RPMI8226 (cell line): ENCODE measurements at regions not wholly inside any gene's neighbourhood (a gene's known extent, or its start where the extent isn't known, plus 50 kb on each side); places are given as distances from the start of the nearest gene placed in this dataset.

Experiments
- DNase-seq: peaks from one replicate; pipeline ENCODE4 v3.0.0-alpha.2; 2015

DNA sequence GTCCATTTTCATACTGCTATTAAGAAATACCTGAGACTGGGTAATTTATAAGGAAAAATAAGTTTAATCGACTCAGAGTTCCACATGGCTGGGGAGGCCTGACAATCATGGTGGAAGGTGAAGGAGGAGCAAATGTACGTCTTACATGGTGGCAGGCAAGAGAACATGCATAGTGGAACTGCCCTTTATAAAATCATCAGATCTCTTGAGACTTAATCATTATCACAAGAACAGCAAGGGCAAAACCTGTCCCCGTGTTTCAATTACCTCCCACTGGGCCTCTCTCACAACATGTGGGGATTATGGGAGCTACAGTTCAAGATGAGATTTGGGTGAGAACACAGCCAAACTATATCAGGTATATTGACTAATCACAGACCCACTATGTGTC is 370.2 kb upstream of the USP24 start:
- DNase-seq, result no peak

- DNase-seq, result no peak
These were observed 369.6 kb upstream of the USP24 start for GRCh38 chr1:55584526-55585401.

GRCh38 chr1:55582084-55582483 is 366.9 kb upstream of the USP24 start:
- no peak for DNase-seq

- no peak for DNase-seq
These were observed 365.7 kb upstream of the USP24 start for GRCh38 chr1:55580845-55581332.

DNA sequence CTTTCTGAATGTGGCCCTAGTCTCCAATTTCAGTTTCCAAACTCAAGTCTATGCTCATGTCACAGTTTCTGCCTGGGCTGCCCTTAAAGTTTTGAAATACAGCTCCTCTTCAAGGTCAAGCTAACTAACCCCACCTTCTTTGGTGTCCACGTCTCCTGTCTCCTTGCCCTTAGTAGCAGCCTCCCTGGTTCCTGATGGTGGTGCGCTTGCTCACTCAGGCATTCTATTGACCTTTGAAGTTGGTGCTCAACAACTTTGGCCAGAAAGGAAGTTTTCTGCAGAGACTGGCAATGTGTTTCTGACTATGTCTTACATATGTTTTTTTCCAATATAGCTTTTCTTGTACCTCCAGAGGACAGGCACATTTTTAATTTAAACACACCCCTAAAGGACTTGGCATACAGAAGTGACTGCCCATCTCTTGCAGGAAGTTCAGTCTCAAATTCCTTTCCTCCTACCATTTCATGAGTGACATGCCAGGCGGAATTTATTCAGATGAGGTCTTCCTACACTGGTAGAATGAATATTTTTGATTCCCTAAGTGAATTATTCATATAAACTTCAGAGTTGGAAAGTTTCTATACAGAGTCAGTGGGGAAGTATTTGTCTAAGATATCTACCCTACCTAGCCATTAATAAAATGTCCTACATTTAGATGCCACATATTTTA is 364.3 kb upstream of the USP24 start:
- no peak for DNase-seq

DNA sequence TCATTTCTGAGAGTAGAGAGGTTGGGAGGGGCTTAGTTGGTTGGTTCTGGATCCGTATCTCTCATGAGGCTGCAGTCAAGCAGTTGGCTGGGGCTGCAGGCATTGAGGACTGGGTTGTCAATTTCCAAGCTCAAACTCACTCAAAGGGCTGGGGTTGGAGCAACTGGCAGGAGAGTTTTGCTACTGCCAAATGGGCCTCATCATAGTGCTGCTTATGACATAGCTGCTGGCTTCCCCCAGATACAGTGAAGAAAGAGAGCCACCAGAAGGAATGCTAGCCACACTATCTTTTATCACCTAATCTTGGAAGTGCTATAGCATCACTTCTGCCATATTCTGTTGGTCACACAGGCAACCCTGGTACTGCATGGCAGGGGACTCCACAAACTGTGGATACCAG is 363.5 kb upstream of the USP24 start:
- no peak for DNase-seq

DNA sequence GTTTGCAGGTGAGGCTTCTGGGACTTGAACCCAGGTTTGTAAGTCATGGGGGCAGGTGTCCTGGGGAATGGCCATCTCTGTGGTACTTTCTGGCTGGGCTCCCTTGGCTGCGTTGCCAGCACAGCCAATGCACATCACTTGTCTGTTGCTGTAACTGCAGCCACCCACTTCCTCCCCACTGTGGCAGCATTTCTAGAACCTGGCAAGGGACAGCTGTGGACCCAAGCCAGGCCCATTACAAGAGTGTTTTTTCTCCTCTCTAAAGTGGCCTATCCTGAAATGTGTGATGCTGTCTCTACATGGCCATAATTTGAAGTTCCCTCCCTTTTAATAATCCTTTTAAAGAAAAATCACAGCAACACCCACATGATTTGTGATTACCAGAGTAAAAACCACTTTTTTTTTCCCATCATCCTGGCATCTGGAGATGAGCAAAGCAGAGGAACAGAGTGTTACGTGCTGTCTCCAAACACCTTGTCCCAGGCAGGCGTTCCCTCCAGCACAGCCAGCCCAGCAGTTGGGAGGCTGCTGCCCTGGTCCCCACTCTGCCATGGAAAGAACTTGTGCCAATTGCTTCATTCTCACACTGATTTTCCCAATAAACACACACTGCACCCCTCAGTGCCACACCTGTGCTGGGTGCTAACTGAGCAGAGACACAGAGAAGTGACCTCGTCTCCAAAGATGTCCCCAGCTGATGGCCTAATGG is 360.6 kb upstream of the USP24 start:
- no peak for DNase-seq

GRCh38 chr1:55574691-55575225 is 359.6 kb upstream of the USP24 start:
- DNase-seq, result no peak

DNA sequence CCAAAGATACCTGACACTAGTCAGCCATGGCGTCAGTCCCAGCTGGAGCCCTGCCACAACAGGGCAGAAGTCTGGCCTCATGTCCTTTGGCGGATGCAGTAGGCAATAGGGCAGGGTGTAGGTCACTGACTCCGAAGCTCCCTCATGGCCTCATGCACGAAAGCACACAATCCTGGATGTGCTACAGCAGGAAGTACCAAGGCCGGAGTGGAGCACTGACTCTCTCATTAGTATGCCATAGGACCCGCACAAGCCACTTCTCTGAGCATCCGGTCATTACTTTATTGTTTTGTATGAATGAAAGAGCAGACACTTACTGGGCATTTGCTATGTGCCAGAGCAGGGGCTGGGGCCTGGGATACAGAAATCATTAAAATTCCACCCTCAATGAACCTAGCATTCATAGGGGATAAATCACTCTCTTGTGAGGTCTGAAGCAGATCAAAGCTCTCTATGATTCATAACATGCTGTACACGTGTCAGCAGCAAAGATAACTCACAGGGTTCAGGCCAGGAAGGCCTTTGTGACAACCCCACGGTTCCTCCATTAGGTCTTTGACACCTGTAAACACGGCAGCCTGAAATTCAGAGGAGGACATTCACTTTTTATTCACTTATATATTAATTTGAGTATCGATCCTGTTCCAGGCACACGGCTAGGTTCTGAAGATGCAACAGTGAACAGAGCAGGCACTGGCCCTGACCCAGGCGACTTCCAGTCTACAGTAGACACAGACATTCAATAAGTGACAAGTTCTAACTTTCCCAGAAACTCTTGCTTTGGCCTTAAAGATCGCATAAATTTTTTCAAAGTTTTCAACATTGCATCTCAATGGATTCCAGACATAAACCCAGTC is 357.9 kb upstream of the USP24 start:
- DNase-seq, result no peak

GRCh38 chr1:55571767-55572166 is 356.6 kb upstream of the USP24 start:
- no peak for DNase-seq

- no peak for DNase-seq
These were observed 354.3 kb upstream of the USP24 start for GRCh38 chr1:55569417-55569816.

DNA sequence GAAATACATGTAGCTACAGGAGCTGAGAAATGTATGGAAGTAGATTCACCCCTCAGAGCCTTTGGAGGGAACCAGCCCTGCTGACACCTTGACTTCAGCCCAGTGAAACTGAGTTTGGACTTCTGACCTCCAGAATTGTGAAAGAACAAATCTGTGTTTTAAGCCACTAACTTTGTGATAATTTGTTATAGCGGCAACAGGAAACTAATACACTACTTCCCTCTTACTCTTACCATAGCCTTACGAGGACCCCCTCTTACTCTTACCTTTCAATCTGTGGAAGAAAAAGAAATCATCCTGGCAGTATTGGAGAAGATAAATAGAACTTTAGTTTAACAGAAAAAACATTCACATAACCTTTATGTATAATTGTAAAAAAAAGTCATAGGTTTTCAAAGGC is 353.6 kb upstream of the USP24 start:
- DNase-seq, result no peak

DNA sequence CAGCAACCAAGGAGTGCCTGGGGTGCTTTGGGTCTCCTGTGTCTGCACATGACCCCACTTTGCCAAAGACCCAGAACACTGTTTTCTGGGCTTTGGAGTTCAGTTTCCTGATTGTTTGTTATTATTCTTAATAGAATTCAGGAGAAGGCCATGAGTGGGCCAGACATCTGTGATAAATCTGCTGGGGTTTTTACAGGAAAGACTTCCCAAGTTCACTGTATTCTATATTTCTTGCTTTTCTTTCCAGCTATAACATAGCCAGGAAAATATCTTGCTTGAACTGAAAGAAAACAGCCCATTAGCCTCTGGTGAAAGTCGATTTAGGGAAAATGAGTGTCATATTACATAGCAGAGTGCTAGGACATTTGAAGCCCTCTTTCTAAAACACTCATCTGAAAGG is 345.1 kb upstream of the USP24 start:
- no peak for DNase-seq

DNA sequence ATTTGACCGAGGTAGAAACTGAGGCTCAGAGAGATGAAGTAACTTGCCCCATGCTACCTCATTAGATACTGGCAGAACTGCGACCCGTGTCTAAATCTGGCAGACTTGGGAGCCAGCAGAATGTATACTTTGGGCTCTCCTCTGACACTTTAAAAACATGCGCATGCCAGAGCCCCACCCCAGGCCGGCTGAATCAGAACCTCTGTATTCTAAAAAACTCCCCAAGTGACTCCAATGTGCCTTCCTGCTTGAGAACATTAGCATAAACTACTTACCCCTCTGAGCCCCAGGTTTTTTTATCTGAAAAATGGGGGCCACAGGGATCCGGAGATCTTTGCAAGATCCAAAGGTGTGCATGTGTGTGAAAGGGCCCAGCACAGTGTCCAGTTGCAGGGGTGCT is 344.7 kb upstream of the USP24 start:
- no peak for DNase-seq

DNA sequence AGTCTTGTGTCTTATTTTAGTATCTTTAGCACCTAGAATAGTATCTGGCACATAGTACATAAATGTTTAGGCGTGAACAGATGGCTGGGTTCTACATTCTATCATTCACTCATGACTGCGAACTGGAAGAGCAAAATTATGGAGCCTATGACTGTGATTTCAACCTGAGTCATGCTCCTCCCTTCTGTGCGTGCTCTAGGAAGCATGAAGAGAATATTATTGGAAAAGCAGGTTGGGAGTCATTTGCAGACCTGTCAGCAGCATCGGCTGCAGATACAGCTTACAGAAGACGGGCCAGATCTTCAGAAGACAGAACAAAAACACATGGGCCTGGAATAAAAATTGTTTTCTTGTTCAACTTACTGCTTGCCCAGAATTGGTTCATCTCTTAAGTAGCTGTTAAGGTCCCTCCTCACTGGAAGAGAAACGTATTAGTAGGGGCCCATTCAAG is 344.0 kb upstream of the USP24 start:
- no peak for DNase-seq

- no peak for DNase-seq
These were observed 343.4 kb upstream of the USP24 start for GRCh38 chr1:55558515-55558914.

DNA sequence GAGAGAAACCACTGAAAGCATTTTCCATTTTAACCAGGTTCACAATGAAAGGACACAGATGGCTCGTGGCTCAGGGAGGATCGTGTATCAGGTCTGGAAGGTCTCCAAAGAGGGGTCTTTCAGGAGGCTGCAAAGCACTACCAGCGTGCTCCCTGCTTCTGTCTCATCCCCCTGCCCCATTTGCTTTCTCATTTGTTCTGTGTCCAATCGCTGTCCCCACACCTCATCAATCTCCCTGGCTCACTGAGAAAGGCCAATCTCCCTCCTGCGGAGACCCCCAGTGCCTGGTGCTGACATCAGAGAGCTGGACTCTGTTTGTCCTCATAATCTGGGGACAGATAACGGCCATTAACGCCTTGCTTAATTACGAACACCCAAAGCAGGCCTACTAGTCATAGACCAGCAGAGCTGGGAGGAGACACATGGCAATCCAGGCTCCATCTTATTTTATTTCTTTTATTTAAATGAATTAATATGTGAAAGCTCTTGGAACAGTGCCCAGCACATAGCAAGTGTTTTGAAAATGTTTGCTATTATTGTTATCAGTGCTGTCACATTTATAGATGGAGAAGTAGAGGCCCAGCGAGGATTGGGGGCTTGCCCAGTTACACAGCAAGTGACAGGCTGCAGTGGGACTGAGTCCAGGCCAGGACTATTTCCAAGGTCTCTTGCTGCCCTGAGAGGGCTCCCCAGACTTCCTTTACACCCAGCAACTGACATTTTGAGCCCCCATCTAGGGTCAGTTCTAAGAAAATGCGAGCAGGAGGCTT is 341.0 kb upstream of the USP24 start:
- DNase-seq, result no peak

DNA sequence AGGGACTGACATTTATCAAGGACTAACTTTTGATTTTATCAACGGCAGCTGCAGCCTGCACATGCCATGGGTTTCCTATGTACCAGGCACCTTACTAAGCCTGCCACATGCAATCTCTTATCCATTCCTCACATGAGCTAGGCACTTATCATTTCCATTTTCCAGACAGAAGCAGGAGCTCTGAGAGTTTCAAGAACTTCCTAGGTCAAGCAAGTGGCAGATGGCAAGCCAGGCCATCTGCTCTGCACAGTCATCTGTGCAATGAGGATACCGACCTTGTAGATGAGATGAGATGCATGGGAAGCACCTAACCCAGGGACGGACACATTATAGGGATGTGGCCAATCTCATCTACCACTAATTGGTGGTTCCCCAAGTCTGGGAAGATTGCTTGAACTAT is 339.4 kb upstream of the USP24 start:
- DNase-seq, result no peak

- DNase-seq, result no peak
These were observed 337.5 kb upstream of the USP24 start for GRCh38 chr1:55552636-55553035.

- no peak for DNase-seq
These were observed 332.2 kb upstream of the USP24 start for GRCh38 chr1:55547405-55547804.

GRCh38 chr1:55546553-55546952 is 331.4 kb upstream of the USP24 start:
- DNase-seq, result no peak

- DNase-seq, result no peak
These were observed 329.7 kb upstream of the USP24 start for GRCh38 chr1:55544826-55545225.
